AML-193 (cell line): ENCODE measurements at regions not wholly inside any gene's neighbourhood (a gene's known extent, or its start where the extent isn't known, plus 50 kb on each side); places are given as distances from the start of the nearest gene placed in this dataset.
A peak's percentile ranks its signal among the peaks of the same experiment; 100 is the strongest.

ENCODE experiments used
- DNase-seq, 2 experiments: peaks; one replicate each; lab custom pipeline; 2025; lab: John Stamatoyannopoulos, UW

- DNase-seq: no peak
These were observed 203.5 kb downstream of the MBD2 start for GRCh38 chr18:54020966-54021365.

DNA sequence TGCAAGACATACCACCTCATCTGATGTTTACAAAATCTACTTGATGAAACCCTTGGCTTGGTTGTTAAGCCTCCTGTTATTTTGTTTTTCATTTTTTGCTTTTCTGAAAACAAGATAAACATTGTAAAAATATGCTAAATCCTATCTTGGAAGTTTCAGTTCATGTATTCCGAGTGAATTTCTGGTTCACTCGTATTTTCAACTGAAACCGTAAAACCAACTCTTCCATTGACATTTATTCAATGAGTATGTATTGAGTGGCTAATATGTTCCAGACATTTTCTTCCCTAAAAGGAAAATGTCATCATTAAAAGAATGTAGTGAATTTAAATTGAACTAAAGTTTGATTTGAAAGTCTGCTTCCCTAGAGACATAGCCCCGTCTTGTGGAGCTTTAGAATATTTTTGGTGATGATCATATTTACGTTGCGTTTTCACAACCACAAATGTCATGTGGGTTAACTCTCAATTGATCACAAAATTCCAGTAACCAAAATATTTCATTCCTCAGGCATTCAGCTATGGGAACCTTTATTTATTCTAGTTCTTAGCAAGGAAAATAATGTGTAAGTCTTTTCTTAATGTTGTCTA lies 204.2 kb downstream of the MBD2 start:
- DNase-seq: no peak

- no peak for DNase-seq
These were observed 204.8 kb downstream of the MBD2 start for GRCh38 chr18:54019641-54020040.

GRCh38 chr18:54013452-54013851 lies 211.0 kb downstream of the MBD2 start:
- no peak for DNase-seq

- DNase-seq: no peak
These were observed 219.6 kb downstream of the MBD2 start for GRCh38 chr18:54004828-54005227.

- no peak for DNase-seq
These were observed 221.3 kb downstream of the MBD2 start for GRCh38 chr18:54003195-54003594.

- no peak for DNase-seq
These were observed 227.4 kb downstream of the MBD2 start for GRCh38 chr18:53997064-53997463.

DNA sequence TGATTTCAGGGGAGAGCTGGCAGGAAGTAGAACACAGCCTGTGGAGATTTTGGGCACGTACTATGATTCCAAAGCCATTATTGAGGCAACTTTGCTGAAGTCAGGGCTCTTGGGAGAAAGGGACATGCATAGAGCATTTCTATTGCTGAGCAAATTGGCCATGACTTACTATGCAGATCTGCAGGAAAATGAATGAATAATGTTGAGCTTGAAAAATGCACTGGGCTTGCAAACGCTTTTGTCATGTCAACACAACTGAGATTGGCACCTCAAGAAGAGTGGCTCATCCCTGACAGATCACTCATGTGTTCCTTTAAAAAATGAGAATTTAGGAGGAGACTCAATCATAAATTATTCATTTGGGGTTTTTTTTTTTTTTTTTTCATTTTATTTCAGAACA lies 230.5 kb downstream of the MBD2 start:
- DNase-seq: no peak

- DNase-seq: no peak
These were observed 232.7 kb downstream of the MBD2 start for GRCh38 chr18:53991805-53992204.

GRCh38 chr18:53991202-53991601 lies 233.3 kb downstream of the MBD2 start:
- no peak for DNase-seq

DNA sequence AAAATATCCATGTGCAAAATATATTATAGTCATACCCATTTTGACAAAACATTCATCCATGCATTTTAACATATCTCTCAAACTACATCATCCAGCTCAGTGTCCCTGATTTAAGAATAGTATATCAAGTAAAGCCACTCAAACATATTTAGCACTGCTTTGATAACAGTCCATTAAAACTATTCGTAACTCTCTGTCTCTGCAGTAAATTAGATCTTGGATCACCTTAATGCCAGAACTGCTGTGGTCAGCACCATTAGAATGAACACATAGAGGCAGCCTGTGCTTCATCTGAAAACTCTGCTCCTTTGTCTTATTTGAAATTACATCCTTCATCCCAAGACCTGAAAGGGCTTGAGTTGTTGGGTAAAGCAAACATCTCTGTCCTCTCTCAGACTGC lies 234.0 kb downstream of the MBD2 start:
- no peak for DNase-seq

DNA sequence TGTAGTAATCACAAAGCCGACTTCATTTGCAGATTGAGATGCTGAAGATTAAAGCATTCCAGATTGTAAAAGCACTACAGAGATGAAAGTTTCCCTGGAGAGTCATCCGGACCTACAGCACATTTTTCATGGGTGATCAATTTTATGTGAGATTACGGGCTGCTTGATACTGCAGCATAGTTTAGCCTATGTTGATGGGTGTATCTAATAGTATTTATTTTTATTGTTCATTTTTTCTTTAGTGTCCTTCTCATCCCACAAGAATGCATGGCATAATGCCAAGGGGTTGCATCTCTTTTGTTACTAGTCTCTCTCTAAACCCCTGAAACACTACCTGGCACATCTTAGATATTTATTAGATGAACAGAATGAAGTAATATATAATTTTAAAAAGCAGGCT lies 240.4 kb downstream of the MBD2 start:
- DNase-seq: no peak

DNA sequence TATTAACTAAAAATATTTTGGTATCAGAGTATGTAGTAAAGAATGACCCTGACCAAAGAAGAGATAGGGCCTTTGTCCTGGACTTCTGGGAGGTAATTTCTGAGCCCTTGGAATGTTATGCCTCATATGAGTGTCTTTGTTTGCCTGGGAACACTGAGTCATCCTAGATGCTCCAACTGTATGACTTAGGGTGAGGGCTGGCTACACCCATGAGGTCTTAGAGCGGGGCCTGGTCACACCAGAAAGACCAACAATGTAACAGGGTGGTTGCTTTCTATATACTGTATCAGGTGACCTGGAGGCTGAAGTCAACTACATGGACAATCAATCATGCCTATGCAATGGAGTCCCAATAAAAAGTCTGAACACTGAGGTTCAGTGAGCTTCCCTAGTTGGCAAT lies 253.1 kb downstream of the MBD2 start:
- no peak for DNase-seq

GRCh38 chr18:53952700-53953099 lies 271.8 kb downstream of the MBD2 start:
- DNase-seq: no peak

- no peak for DNase-seq
These were observed 273.9 kb downstream of the MBD2 start for GRCh38 chr18:53950545-53950944.

DNA sequence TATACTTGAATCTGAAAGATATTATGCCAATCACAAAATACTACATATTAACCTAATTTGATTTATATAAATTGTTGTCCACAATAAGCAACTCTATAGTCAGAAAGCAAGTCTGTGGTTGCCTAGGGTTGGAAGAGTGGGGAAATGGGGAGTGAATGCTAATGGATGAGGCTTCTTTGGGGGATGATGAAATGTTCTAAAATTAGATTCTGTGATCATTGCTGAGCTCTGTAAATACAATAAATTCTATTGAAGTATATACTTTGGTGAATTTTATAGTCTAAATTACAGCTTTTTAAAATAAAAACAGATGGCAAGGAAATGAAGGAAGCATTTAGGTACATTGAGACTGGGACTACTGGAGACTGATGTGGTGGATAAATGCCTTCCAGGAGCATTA lies 275.5 kb downstream of the MBD2 start:
- no peak for DNase-seq

- no peak for DNase-seq
These were observed 277.3 kb downstream of the MBD2 start for GRCh38 chr18:53947092-53947640.

DNA sequence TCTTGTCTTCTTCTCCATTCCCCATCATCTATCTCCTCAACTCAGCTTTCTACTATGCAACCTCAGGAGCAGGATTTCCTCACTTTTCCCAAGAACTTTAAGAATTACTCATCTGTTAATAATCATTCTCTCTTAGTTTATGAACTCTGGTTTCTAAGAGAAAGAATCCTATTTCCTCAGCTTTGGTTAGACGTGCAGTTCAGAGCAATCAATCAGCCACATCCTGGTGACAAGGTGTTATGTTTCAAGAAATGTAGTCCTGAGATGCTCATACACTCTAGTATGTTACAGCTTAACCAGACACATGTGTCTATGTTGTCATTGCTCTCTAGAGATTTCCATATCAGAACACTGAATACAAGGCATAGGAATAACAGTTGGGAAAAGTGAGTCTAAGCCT lies 277.9 kb downstream of the MBD2 start:
- no peak for DNase-seq

GRCh38 chr18:53944721-53945120 lies 279.7 kb downstream of the MBD2 start:
- DNase-seq: no peak

- no peak for DNase-seq
These were observed 281.1 kb downstream of the MBD2 start for GRCh38 chr18:53943326-53943860.

- peak; percentile 21 to 32 for DNase-seq
These were observed 282.7 kb downstream of the MBD2 start for GRCh38 chr18:53941601-53942338.

DNA sequence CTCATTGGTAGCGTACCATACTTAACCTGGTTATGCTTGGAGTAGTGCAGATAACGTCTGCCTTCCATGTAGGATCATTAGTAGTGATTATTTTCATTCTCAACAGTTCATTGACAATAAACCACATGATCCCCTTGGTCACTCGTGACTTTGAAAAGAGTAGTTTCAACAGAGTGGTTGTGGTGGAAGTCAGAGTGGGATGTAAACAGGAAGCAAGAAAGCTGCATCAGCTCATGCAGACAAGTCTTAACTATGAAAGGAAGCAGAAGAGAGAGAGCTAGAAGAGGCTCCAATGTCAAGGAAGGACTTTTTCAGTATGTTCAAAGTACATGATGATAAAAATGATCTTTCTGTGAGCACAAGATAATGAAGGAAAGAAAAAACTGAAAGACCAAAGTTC lies 287.4 kb downstream of the MBD2 start:
- DNase-seq: no peak

DNA sequence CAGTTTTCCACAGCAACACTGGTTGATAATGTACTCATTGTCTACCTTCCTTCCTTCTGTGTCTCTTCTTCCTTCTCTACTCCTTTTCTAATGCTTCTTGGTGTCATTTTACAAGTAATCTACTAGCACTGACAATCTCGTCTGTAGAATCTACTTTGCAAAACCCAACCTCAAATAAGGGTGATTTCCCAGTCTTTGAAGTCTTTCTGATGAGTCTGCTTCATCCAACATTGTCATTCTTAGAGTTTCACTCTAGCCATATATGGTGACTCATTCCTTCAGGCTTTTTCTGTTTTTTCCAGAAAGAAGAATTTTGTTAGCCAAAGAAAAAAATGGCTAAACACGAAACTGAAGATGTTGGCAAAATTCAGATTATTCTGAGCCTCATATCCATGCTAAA lies 288.7 kb downstream of the MBD2 start:
- no peak for DNase-seq
